HG03060 (cell line): ENCODE measurements at regions not wholly inside any gene's neighbourhood (a gene's known extent, or its start where the extent isn't known, plus 50 kb on each side); places are given as distances from the start of the nearest gene placed in this dataset.

Source experiments
- ATAC-seq: cut with Tn5 transposase; IDR thresholded peaks from one replicate; pipeline ENCODE4 v1.9.1; 2021; ENCODE audit warnings: low read depth, moderate number of reproducible peaks; ENCODE audit not compliant: unreplicated experiment

- no peak for ATAC-seq
Measured at GRCh38 chr2:129781749-129782632, 197.5 kb upstream of the RAB6C start.

GRCh38 chr2:129782633-129782990, 196.9 kb upstream of the RAB6C start:
- ATAC-seq, result no peak

- no peak for ATAC-seq
Measured at GRCh38 chr2:129784486-129784885, 195.0 kb upstream of the RAB6C start.

GRCh38 chr2:129791712-129792111, 187.8 kb upstream of the RAB6C start:
- no peak for ATAC-seq

- ATAC-seq, result no peak
Measured at GRCh38 chr2:129793431-129793902, 186.0 kb upstream of the RAB6C start.

GRCh38 chr2:129794116-129794515, 185.3 kb upstream of the RAB6C start:
- no peak for ATAC-seq

- ATAC-seq, result no peak
Measured at GRCh38 chr2:129794540-129794939, 184.9 kb upstream of the RAB6C start.

GRCh38 chr2:129796225-129796624, 183.2 kb upstream of the RAB6C start:
- ATAC-seq, result no peak

GRCh38 chr2:129796801-129797488, 182.5 kb upstream of the RAB6C start:
- no peak for ATAC-seq

- no peak for ATAC-seq
Measured at GRCh38 chr2:129797489-129798300, 181.8 kb upstream of the RAB6C start.

GRCh38 chr2:129798301-129798581, 181.2 kb upstream of the RAB6C start:
- ATAC-seq, result no peak

- ATAC-seq, result no peak
Measured at GRCh38 chr2:129798626-129799025, 180.8 kb upstream of the RAB6C start.

GRCh38 chr2:129799036-129799958, 180.2 kb upstream of the RAB6C start:
- ATAC-seq, result no peak

- ATAC-seq, result no peak
Measured at GRCh38 chr2:129800285-129800684, 179.2 kb upstream of the RAB6C start.

GRCh38 chr2:129800686-129801085, 178.8 kb upstream of the RAB6C start:
- ATAC-seq, result no peak

- ATAC-seq, result no peak
Measured at GRCh38 chr2:129801575-129801974, 177.9 kb upstream of the RAB6C start.

- no peak for ATAC-seq
Measured at GRCh38 chr2:129802290-129802689, 177.2 kb upstream of the RAB6C start.

GRCh38 chr2:129803032-129803431, 176.4 kb upstream of the RAB6C start:
- ATAC-seq, result no peak

- ATAC-seq, result no peak
Measured at GRCh38 chr2:129803871-129804270, 175.6 kb upstream of the RAB6C start.

- ATAC-seq, result no peak
Measured at GRCh38 chr2:129805899-129806298, 173.6 kb upstream of the RAB6C start.
